Uterus (tissue), 2 donors: ENCODE measurements at regions not wholly inside any gene's neighbourhood (a gene's known extent, or its start where the extent isn't known, plus 50 kb on each side); places are given as distances from the start of the nearest gene placed in this dataset.

ENCODE experiments used
- CTCF ChIP-seq, 4 experiments: fragments of 200-600 bp in 2 of 4; fragments of 450-650 bp in 2 of 4; sonication (generic) in 2 of 4; IDR thresholded peaks; one replicate each; pipeline ENCODE4 v1.5.1; 2016 to 2019; ENCODE audit warnings: antibody characterized with exemption in 4 of 4, mild to moderate bottlenecking in 2 of 4, moderate library complexity in 1 of 4
- POLR2A ChIP-seq, 2 donors: fragments of 450-650 bp; IDR thresholded peaks; one replicate each; pipeline ENCODE4 v1.6.1; 2016; ENCODE audit warnings: antibody characterized with exemption in 2 of 2, mild to moderate bottlenecking in 1 of 2, moderate library complexity in 1 of 2

- TF ChIP-seq CTCF (IDR thresholded peaks at IDR 0.05) (no peak), POLR2A (IDR thresholded peaks at IDR 0.05) (no peak)
Observed at GRCh38 chr5:106673941-106674340, 996.8 kb downstream of the EFNA5 start.
